Stimulated activated naive CD8-positive, alpha-beta T cell treated with anti-CD3 and anti-CD28 coated beads, Interleukin-15, amount 100 ng/mL, for 72 hours (primary cell): ENCODE measurements at regions not wholly inside any gene's neighbourhood (a gene's known extent, or its start where the extent isn't known, plus 50 kb on each side); places are given as distances from the start of the nearest gene placed in this dataset.
A peak's percentile ranks its signal among the peaks of the same experiment; 100 is the strongest.
"Not testable (repeated sequence)": the region's sequence is repeated elsewhere in the genome, so short reads cannot be mapped to it uniquely, and the experiment has no call there.

Experiments
- ATAC-seq: fragments of 150-1000 bp; cut with Tn5 transposase; 2 replicates; pipeline ENCODE4 v1.10.0; 2021; ENCODE audit warnings: mild to moderate bottlenecking, moderate library complexity
- DNase-seq, 2 donors: peaks; one replicate each; pipeline ENCODE4 v3.0.0; 2021 to 2022
- H3K27ac Mint-ChIP-seq, 2 donors: one replicate each; pipeline ENCODE4 v1.8.0; 2022; ENCODE audit warnings: mild to moderate bottlenecking in 2 of 2, mixed read lengths in 2 of 2, moderate library complexity in 2 of 2
- H3K27me3 Mint-ChIP-seq: one replicate; pipeline ENCODE4 v1.8.0; 2022; ENCODE audit warnings: mixed read lengths
- H3K4me1 Mint-ChIP-seq: one replicate; pipeline ENCODE4 v1.8.0; 2022; ENCODE audit warnings: mild to moderate bottlenecking, mixed read lengths
- H3K4me3 Mint-ChIP-seq, 2 donors: one replicate each; pipeline ENCODE4 v1.8.0; 2022; ENCODE audit warnings: mild to moderate bottlenecking in 2 of 2, mixed read lengths in 2 of 2, moderate library complexity in 1 of 2
- H3K9me3 Mint-ChIP-seq, 2 donors: one replicate each; pipeline ENCODE4 v1.8.0; 2022; ENCODE audit warnings: mixed read lengths in 2 of 2

DNA sequence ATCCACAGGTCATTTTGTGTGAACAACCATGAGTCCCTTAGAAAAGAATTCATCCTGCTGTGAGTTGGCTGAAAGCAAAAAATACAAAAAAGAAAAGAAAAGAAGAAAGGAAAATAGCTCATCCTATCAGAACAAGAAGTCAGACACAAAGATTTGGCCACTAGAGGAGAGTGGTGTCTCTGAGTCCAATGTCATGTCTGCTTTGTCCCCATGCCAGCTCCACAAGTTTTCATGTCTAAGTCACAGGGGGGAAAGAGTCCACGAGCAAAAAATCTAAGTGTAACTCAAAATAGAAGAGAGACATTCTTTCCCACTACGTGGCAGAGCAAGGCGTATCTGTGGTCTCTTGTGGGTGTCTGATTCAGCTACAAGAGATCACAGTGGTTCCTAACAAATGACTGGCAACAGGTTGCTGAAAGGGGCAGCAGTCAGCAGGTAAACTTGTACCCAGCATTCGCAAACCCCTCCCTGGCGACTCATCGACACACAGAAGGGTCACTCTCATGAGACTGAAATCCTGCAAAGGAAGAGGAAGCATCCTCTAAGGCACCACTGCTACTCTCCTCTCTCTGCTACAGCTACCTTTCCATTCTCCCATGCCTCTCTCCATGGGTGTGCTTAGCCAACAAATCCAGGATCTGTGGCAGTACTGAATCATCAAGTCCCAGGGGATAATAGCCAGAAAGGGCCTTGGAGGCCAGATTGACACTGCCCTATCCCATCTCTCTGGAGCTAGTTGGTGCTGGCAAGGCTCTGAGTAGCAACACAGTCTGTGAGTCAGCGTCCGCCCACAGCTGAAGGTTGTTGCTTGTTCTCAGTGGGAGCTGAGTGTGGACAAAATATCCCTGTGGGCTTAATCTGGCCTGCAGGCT is 123.0 kb upstream of the SLC39A10 start:
- no peaks in the 10 kb centered on the region for H3K27me3 Mint-ChIP-seq
- ATAC-seq (peak; percentile 86), DNase-seq (peak; percentile 57 to 86)
- H3K4me3 Mint-ChIP-seq: peak overlapping the region; percentile 82 to 83
- H3K9me3 Mint-ChIP-seq: peaks cover 4 to 10% of the 10 kb centered on the region in 2 donors
- H3K27ac Mint-ChIP-seq: peak overlapping the region; percentile 96 to 97
- H3K4me1 Mint-ChIP-seq: peaks cover 85% of the 10 kb centered on the region

- H3K27me3 Mint-ChIP-seq: no peaks in the 10 kb centered on the region
- peak overlapping the region; percentile 96 to 97 for H3K27ac Mint-ChIP-seq
- H3K4me3 Mint-ChIP-seq: peak overlapping the region; percentile 82 to 83
- peaks cover 0 to 10% of the 10 kb centered on the region in 2 donors for H3K9me3 Mint-ChIP-seq
- DNase-seq (peak in 1 of 2 donors; percentile 29), ATAC-seq (no peak)
- H3K4me1 Mint-ChIP-seq: peaks cover 73% of the 10 kb centered on the region
Observed at GRCh38 chr2:195532628-195533271, 124.3 kb upstream of the SLC39A10 start.

DNA sequence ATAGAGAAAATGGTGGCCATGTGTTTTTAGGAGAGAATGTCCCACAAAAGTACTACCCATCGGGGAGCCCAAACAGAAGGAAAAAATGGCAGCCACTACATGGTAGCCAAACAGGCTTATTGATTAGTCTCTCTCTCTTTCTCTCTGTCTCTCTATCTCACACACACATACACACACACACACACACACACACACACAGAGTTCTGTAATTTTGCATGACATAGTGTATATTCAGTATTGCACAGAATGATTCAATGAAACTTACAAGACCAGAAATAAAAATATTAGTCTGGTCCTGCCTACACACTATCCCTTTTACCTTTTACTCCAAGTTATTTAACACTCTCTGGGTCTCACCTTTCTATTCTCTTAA is 124.8 kb upstream of the SLC39A10 start:
- Mint-ChIP-seq H3K9me3 (peaks cover 0 to 10% of the 10 kb centered on the region in 2 donors), H3K27me3 (no peaks in the 10 kb centered on the region), H3K4me3 (peak overlapping the region; percentile 82 to 83), H3K4me1 (peaks cover 68% of the 10 kb centered on the region), H3K27ac (peak overlapping the region; percentile 96 to 97)
- ATAC-seq: no peak
- no peak for DNase-seq

- H3K4me1 Mint-ChIP-seq: peaks cover 63% of the 10 kb centered on the region
- peak overlapping the region in 1 of 2 donors; percentile 82 for H3K4me3 Mint-ChIP-seq
- H3K27ac Mint-ChIP-seq: peak overlapping the region in 1 of 2 donors; percentile 25
- no peak for DNase-seq
- H3K27me3 Mint-ChIP-seq: no peaks in the 10 kb centered on the region
- H3K9me3 Mint-ChIP-seq: peaks cover 0 to 10% of the 10 kb centered on the region in 2 donors
- no peak for ATAC-seq
Observed at GRCh38 chr2:195531754-195532153, 125.3 kb upstream of the SLC39A10 start.

- H3K27ac Mint-ChIP-seq, H3K27me3 Mint-ChIP-seq, ATAC-seq, DNase-seq, H3K4me1 Mint-ChIP-seq, H3K4me3 Mint-ChIP-seq, H3K9me3 Mint-ChIP-seq: not testable (repeated sequence)
Observed at GRCh38 chr2:195523242-195523641, 133.8 kb upstream of the SLC39A10 start.

GRCh38 chr2:195521589-195521988 is 135.4 kb upstream of the SLC39A10 start:
- no peak overlapping the region for H3K27ac Mint-ChIP-seq
- peaks cover 0 to 5% of the 10 kb centered on the region in 2 donors for H3K9me3 Mint-ChIP-seq

DNA sequence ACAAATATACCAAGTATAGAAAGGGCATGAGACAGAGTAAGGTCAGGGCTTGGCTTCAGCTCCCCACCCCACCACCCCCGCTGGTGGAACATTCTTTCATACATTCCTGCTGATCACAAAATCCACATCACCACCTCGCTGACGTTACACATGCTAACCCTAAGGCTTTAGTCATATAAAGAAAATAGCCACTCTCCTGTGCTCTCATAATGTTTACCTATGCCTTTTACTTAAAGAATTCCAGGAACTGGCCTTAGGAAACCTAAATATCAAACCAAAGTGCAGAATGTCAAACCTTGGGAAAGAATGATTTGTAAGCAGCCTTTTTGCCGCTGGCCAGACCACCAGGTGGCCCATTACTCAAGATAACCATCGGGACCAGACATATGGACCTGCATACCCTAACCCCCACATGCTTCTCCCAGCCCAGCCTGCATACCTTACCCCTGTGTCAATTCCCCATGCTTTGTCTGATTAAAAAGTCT is 136.3 kb upstream of the SLC39A10 start:
- Mint-ChIP-seq H3K4me1 (peaks cover 22% of the 10 kb centered on the region), H3K27ac (no peak overlapping the region), H3K9me3 (peaks cover 0 to 1% of the 10 kb centered on the region in 2 donors), H3K27me3 (no peaks in the 10 kb centered on the region), H3K4me3 (no peak overlapping the region)
- DNase-seq (no peak), ATAC-seq (no peak)

More at GRCh38 chr2:195521589-195521988, 135.4 kb upstream of the SLC39A10 start:
- H3K4me3 Mint-ChIP-seq: no peak overlapping the region
- ATAC-seq (no peak), DNase-seq (no peak)
- peaks cover 15% of the 10 kb centered on the region for H3K4me1 Mint-ChIP-seq
- H3K27me3 Mint-ChIP-seq: no peaks in the 10 kb centered on the region

GRCh38 chr2:195515551-195515950 is 141.5 kb upstream of the SLC39A10 start:
- Mint-ChIP-seq H3K9me3 (no peaks in the 10 kb centered on the region), H3K27ac (no peak overlapping the region), H3K4me3 (no peak overlapping the region), H3K27me3 (no peaks in the 10 kb centered on the region), H3K4me1 (peaks cover 16% of the 10 kb centered on the region)
- no peak for DNase-seq
- no peak for ATAC-seq

DNA sequence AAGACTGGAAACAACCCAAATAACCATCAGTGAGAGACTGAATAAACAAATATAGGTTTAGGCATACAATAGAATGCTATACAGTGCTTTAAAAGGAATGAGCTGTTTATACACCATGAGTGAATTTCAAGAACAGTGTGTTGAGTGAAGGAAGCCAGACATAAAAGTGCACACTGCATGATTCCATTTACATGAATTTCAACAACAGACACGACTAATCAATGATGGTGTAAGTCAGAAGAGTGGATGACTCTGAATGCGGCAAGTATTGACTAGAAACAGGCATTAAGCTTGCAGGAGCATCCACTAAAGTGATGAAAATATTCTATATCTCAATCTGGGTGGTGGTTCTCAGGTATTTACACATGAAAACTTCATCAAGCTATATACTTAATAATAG is 142.7 kb upstream of the SLC39A10 start:
- Mint-ChIP-seq H3K27me3 (no peaks in the 10 kb centered on the region), H3K27ac (no peak overlapping the region), H3K4me1 (peaks cover 16% of the 10 kb centered on the region), H3K4me3 (no peak overlapping the region), H3K9me3 (peaks cover 0 to 6% of the 10 kb centered on the region in 2 donors)
- DNase-seq (no peak), ATAC-seq (no peak)

GRCh38 chr2:195513119-195513518 is 143.9 kb upstream of the SLC39A10 start:
- Mint-ChIP-seq H3K4me3 (no peak overlapping the region), H3K4me1 (peaks cover 16% of the 10 kb centered on the region), H3K27ac (no peak overlapping the region), H3K9me3 (peaks cover 0 to 9% of the 10 kb centered on the region in 2 donors), H3K27me3 (no peaks in the 10 kb centered on the region)
- ATAC-seq: no peak
- no peak for DNase-seq

GRCh38 chr2:195509551-195509950 is 147.5 kb upstream of the SLC39A10 start:
- Mint-ChIP-seq H3K9me3 (peaks cover 7 to 14% of the 10 kb centered on the region in 2 donors), H3K27me3 (no peaks in the 10 kb centered on the region), H3K27ac (no peak overlapping the region), H3K4me3 (no peak overlapping the region), H3K4me1 (no peaks in the 10 kb centered on the region)
- ATAC-seq: no peak
- no peak for DNase-seq

- Mint-ChIP-seq H3K4me1 (no peaks in the 10 kb centered on the region), H3K27me3 (no peaks in the 10 kb centered on the region), H3K4me3 (no peak overlapping the region), H3K9me3 (peaks cover 7 to 14% of the 10 kb centered on the region in 2 donors), H3K27ac (no peak overlapping the region)
- no peak for ATAC-seq
- DNase-seq: no peak
Observed at GRCh38 chr2:195508139-195508455, 148.9 kb upstream of the SLC39A10 start.

DNA sequence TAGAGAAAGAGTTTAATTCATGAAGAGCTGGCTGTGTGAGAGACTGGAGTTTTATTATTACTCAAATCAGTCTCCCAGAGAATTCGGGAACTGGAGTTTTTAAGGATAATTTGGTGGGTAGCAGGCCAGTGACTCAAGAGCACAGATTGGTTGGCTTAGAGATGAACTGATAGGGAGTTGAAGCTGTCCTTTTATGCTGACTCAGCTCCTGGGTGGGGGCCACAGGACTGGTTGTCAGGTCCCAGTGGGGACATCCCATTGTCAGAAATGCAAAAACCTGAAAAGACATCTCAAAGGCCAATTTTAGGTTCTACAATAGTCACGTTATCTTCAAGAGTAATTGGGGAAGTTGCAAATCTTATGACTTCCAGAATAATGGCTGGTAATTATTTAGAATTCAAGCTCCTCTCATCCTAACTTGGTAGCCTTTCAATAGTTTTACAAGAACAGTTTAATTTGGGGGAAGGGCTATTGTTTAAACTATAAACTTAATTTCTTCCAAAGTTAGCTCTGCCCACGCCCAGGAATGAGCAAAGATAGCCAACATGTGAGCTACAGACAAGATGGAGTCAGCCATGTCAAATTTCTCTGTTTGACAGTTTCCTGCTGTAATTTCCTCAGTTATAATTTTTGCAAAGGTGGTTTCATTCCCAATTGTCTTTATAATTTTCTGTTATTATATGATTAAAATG is 149.4 kb upstream of the SLC39A10 start:
- peaks cover 7 to 14% of the 10 kb centered on the region in 2 donors for H3K9me3 Mint-ChIP-seq
- no peaks in the 10 kb centered on the region for H3K4me1 Mint-ChIP-seq
- H3K4me3 Mint-ChIP-seq: no peak overlapping the region
- ATAC-seq: no peak
- no peak for DNase-seq
- no peak overlapping the region for H3K27ac Mint-ChIP-seq
- H3K27me3 Mint-ChIP-seq: no peaks in the 10 kb centered on the region

- no peak overlapping the region for H3K4me3 Mint-ChIP-seq
- ATAC-seq (no peak), DNase-seq (no peak)
- no peaks in the 10 kb centered on the region for H3K27me3 Mint-ChIP-seq
- no peak overlapping the region for H3K27ac Mint-ChIP-seq
- peaks cover 7 to 15% of the 10 kb centered on the region in 2 donors for H3K9me3 Mint-ChIP-seq
- H3K4me1 Mint-ChIP-seq: peaks cover 1% of the 10 kb centered on the region
Observed at GRCh38 chr2:195505701-195506100, 151.3 kb upstream of the SLC39A10 start.

GRCh38 chr2:195503208-195503607 is 153.8 kb upstream of the SLC39A10 start:
- Mint-ChIP-seq H3K4me1 (peaks cover 6% of the 10 kb centered on the region), H3K27me3 (no peaks in the 10 kb centered on the region), H3K9me3 (peaks cover 7 to 10% of the 10 kb centered on the region in 2 donors), H3K27ac (no peak overlapping the region), H3K4me3 (no peak overlapping the region)
- no peak for ATAC-seq
- no peak for DNase-seq
